ENCODE measurements at regions not wholly inside any gene's neighbourhood (a gene's known extent, or its start where the extent isn't known, plus 50 kb on each side); places are given as distances from the start of the nearest gene placed in this dataset.

GRCh38 chr16:56073508-56073907 is 117.8 kb upstream of the GNAO1 start:
- Histone ChIP-seq H3K36me3 (no peaks in the 10 kb centered on the region), H3K27me3 (no peaks in the 10 kb centered on the region), H3K4me3 (no peak overlapping the region), H3K27ac (no peak overlapping the region), H3K9me3 (no peaks in the 10 kb centered on the region), H3K4me1 (no peaks in the 10 kb centered on the region)
- no peak for TF ChIP-seq CTCF (IDR thresholded peaks at IDR 0.05)
- ATAC-seq (no peak), DNase-seq (no peak)
- intact Hi-C loops (cut with DNase I) = no loop called here

- no peak overlapping the region for H3K27ac ChIP-seq
- H3K4me3 ChIP-seq = no peak overlapping the region
- H3K4me1 ChIP-seq = no peaks in the 10 kb centered on the region
- intact Hi-C loops (cut with DNase I) = no loop called here
- no peak for DNase-seq
- no peaks in the 10 kb centered on the region for H3K36me3 ChIP-seq
- no peak for ATAC-seq
- H3K9me3 ChIP-seq = no peaks in the 10 kb centered on the region
- H3K27me3 ChIP-seq = peaks cover 3% of the 10 kb centered on the region
- TF ChIP-seq CTCF (IDR thresholded peaks at IDR 0.05) = no peak
Measured at GRCh38 chr16:56072096-56072495, 119.2 kb upstream of the GNAO1 start.

GRCh38 chr16:56068816-56069215 is 122.5 kb upstream of the GNAO1 start:
- no peaks in the 10 kb centered on the region for H3K36me3 ChIP-seq
- no peak for DNase-seq
- no peak overlapping the region for H3K27ac ChIP-seq
- no peak overlapping the region for H3K4me3 ChIP-seq
- no peak for ATAC-seq
- TF ChIP-seq CTCF (IDR thresholded peaks at IDR 0.05) = no peak
- intact Hi-C loops (cut with DNase I) = no loop called here
- H3K4me1 ChIP-seq = no peaks in the 10 kb centered on the region
- H3K9me3 ChIP-seq = no peaks in the 10 kb centered on the region
- H3K27me3 ChIP-seq = peaks cover 3% of the 10 kb centered on the region

- Histone ChIP-seq H3K9me3 (no peaks in the 10 kb centered on the region), H3K27me3 (peaks cover 3% of the 10 kb centered on the region), H3K4me1 (no peaks in the 10 kb centered on the region), H3K4me3 (no peak overlapping the region), H3K27ac (no peak overlapping the region), H3K36me3 (no peaks in the 10 kb centered on the region)
- intact Hi-C loops (cut with DNase I) = no loop called here
- TF ChIP-seq CTCF (IDR thresholded peaks at IDR 0.05) = no peak
- DNase-seq = no peak
- ATAC-seq = peak; percentile 56
Measured at GRCh38 chr16:56068314-56068713, 123.0 kb upstream of the GNAO1 start.

GRCh38 chr16:56067406-56067805 is 123.9 kb upstream of the GNAO1 start:
- TF ChIP-seq CTCF (IDR thresholded peaks at IDR 0.05) = no peak
- H3K27me3 ChIP-seq = peaks cover 3% of the 10 kb centered on the region
- H3K4me3 ChIP-seq = no peak overlapping the region
- H3K36me3 ChIP-seq = no peaks in the 10 kb centered on the region
- intact Hi-C loops (cut with DNase I) = no loop called here
- ATAC-seq (no peak), DNase-seq (no peak)
- no peaks in the 10 kb centered on the region for H3K4me1 ChIP-seq
- no peaks in the 10 kb centered on the region for H3K9me3 ChIP-seq
- no peak overlapping the region for H3K27ac ChIP-seq

GRCh38 chr16:56066617-56067016 is 124.7 kb upstream of the GNAO1 start:
- H3K4me3 ChIP-seq = no peak overlapping the region
- no peaks in the 10 kb centered on the region for H3K36me3 ChIP-seq

More at GRCh38 chr16:56066617-56067016, 124.7 kb upstream of the GNAO1 start:
- ATAC-seq = no peak
- TF ChIP-seq CTCF (IDR thresholded peaks at IDR 0.05) = no peak
- Histone ChIP-seq H3K27ac (no peak overlapping the region), H3K4me1 (no peaks in the 10 kb centered on the region), H3K9me3 (no peaks in the 10 kb centered on the region), H3K27me3 (peaks cover 3% of the 10 kb centered on the region)
- no peak for DNase-seq
- intact Hi-C loops (cut with DNase I) = no loop called here
